ENCODE measurements at regions not wholly inside any gene's neighbourhood (a gene's known extent, or its start where the extent isn't known, plus 50 kb on each side); places are given as distances from the start of the nearest gene placed in this dataset.

DNA sequence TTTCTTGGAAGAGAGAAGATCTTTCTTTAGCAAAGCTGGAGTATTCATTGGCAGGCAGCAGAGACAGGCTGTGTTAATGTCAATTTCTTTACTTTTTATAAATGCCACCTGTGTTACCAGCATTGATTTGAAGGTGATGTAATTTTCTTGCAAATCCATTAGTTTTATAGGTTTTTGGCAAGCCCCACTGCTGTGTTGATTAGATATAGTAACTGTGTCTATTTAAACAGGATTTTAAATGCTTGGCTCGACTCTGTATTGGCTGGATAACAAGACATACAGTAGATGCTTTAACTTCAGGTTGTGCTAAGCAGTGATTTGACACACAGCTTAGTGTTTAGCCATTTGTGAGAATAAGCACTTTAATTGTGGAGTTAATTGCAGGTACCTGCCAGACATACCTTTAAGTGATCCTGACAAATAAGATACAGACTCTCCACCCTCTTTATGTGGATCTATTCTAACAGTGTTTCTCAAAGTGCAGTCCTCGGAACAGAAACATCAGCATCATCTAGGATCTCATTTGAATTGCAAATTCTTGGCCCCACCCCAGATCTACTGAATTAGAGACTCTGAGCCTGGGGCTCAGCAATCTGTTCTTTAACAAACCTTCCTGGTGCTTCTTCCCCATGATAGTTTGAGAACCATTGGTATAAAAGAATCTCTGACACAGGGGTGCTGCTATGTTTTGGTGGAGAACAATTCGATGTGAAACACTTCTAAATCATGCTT, 397.5 kb downstream of the HDGFL1 start:
- TF ChIP-seq POLR2AphosphoS5 (IDR thresholded peaks at IDR 0.05; ENCODE audit: low read depth, low read length) (no peak), RAD21 (IDR thresholded peaks at IDR 0.05; ENCODE audit: low read depth) (no peak), CEBPB (IDR thresholded peaks at IDR 0.05; ENCODE audit: low read depth) (no peak), ZNF274 (IDR thresholded peaks at IDR 0.05; ENCODE audit: low read depth, low read length) (no peak), SP1 (IDR thresholded peaks at IDR 0.05; ENCODE audit: low read depth) (no peak)
- TF ChIP-seq, protein P1, sequence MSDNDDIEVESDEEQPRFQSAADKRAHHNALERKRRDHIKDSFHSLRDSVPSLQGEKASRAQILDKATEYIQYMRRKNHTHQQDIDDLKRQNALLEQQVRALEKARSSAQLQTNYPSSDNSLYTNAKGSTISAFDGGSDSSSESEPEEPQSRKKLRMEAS (IDR thresholded peaks at IDR 0.05), result no peak
- TF ChIP-seq, protein P2, sequence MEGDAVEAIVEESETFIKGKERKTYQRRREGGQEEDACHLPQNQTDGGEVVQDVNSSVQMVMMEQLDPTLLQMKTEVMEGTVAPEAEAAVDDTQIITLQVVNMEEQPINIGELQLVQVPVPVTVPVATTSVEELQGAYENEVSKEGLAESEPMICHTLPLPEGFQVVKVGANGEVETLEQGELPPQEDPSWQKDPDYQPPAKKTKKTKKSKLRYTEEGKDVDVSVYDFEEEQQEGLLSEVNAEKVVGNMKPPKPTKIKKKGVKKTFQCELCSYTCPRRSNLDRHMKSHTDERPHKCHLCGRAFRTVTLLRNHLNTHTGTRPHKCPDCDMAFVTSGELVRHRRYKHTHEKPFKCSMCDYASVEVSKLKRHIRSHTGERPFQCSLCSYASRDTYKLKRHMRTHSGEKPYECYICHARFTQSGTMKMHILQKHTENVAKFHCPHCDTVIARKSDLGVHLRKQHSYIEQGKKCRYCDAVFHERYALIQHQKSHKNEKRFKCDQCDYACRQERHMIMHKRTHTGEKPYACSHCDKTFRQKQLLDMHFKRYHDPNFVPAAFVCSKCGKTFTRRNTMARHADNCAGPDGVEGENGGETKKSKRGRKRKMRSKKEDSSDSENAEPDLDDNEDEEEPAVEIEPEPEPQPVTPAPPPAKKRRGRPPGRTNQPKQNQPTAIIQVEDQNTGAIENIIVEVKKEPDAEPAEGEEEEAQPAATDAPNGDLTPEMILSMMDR (IDR thresholded peaks at IDR 0.05 in 2 of 3, conservative IDR thresholded peaks at IDR 0.05 in 1 of 3; ENCODE audit: borderline replicate concordance in 1 of 3, insufficient read depth in 1 of 3, low read depth in 2 of 3, low read length in 2 of 3), result no peak
- TF ChIP-seq, protein P3, sequence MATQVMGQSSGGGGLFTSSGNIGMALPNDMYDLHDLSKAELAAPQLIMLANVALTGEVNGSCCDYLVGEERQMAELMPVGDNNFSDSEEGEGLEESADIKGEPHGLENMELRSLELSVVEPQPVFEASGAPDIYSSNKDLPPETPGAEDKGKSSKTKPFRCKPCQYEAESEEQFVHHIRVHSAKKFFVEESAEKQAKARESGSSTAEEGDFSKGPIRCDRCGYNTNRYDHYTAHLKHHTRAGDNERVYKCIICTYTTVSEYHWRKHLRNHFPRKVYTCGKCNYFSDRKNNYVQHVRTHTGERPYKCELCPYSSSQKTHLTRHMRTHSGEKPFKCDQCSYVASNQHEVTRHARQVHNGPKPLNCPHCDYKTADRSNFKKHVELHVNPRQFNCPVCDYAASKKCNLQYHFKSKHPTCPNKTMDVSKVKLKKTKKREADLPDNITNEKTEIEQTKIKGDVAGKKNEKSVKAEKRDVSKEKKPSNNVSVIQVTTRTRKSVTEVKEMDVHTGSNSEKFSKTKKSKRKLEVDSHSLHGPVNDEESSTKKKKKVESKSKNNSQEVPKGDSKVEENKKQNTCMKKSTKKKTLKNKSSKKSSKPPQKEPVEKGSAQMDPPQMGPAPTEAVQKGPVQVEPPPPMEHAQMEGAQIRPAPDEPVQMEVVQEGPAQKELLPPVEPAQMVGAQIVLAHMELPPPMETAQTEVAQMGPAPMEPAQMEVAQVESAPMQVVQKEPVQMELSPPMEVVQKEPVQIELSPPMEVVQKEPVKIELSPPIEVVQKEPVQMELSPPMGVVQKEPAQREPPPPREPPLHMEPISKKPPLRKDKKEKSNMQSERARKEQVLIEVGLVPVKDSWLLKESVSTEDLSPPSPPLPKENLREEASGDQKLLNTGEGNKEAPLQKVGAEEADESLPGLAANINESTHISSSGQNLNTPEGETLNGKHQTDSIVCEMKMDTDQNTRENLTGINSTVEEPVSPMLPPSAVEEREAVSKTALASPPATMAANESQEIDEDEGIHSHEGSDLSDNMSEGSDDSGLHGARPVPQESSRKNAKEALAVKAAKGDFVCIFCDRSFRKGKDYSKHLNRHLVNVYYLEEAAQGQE (IDR thresholded peaks at IDR 0.05; ENCODE audit: low read depth), result no peak
- TF ChIP-seq, protein P4, sequence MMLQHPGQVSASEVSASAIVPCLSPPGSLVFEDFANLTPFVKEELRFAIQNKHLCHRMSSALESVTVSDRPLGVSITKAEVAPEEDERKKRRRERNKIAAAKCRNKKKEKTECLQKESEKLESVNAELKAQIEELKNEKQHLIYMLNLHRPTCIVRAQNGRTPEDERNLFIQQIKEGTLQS (IDR thresholded peaks at IDR 0.05), result no peak
